B cell (primary cell): ENCODE measurements at regions not wholly inside any gene's neighbourhood (a gene's known extent, or its start where the extent isn't known, plus 50 kb on each side); places are given as distances from the start of the nearest gene placed in this dataset.

ENCODE experiments used
- ATAC-seq: fragments of 200-7000 bp; cut with Tn5 transposase; one replicate; pipeline ENCODE4 v1.10.0; 2021; ENCODE audit warnings: low read depth, mild to moderate bottlenecking, moderate number of reproducible peaks, moderate library complexity
- CTCF ChIA-PET: fragments of 350-600 bp; sonication (Branson Sonifier 250); formaldehyde crosslinking; loops from one replicate; lab custom pipeline; 2021; ENCODE audit warnings: antibody characterized with exemption, inconsistent platforms; lab: Charles Lee
- POLR2A ChIA-PET: fragments of 350-600 bp; sonication (Branson Sonifier 250); formaldehyde crosslinking; loops from one replicate; lab custom pipeline; 2021; ENCODE audit warnings: antibody characterized with exemption; lab: Charles Lee
- DNase-seq: peaks from one replicate; pipeline ENCODE4 v3.0.0; 2013
- H2AFZ ChIP-seq: 2 replicates; pipeline ENCODE4 v1.6.1; 2012; ENCODE audit warnings: mild to moderate bottlenecking, low read depth, low read length; ENCODE audit not compliant: insufficient read depth, poor library complexity, severe bottlenecking
- H3K27ac ChIP-seq, 2 donors: 1 replicate in 1 of 2; 2 replicates in 1 of 2; pipeline ENCODE4 v1.5.1; 2012 to 2013; ENCODE audit warnings: low read length in 2 of 2, mild to moderate bottlenecking in 2 of 2, moderate library complexity in 1 of 2
- H3K27me3 ChIP-seq, 4 experiments: fragments of 200-600 bp in 1 of 4; sonication (generic) in 1 of 4; replicated peaks in 1 of 4; 1 replicate in 2 of 4; 2 replicates in 2 of 4; pipeline versions ENCODE4 v1.6.1 to v1.7.0; 2013 to 2016; ENCODE audit warnings: low read length in 3 of 4, mild to moderate bottlenecking in 2 of 4, mixed read lengths in 1 of 4, moderate library complexity in 1 of 4; ENCODE audit not compliant: insufficient read depth in 4 of 4, control insufficient read depth in 3 of 4; ENCODE audit errors: control extremely low read depth in 1 of 4
- H3K36me3 ChIP-seq, 2 experiments: replicated peaks in 1 of 2; 1 replicate in 1 of 2; 2 replicates in 1 of 2; pipeline versions ENCODE4 v1.6.1 to v1.7.1; 2013; ENCODE audit warnings: low read length in 1 of 2; ENCODE audit not compliant: insufficient read depth in 2 of 2, control insufficient read depth in 1 of 2; ENCODE audit errors: control extremely low read depth in 1 of 2, extremely low read depth in 1 of 2
- H3K4me1 ChIP-seq, 2 donors: fragments of 200-600 bp in 1 of 2; sonication (generic) in 1 of 2; 1 replicate in 1 of 2; 2 replicates in 1 of 2; pipeline versions ENCODE4 v1.5.1 to v1.6.1; 2013 to 2017; ENCODE audit warnings: low read length in 2 of 2; ENCODE audit not compliant: control insufficient read depth in 2 of 2, insufficient read depth in 2 of 2
- H3K4me2 ChIP-seq: replicated peaks from 2 replicates; pipeline ENCODE3; 2012; ENCODE audit warnings: mild to moderate bottlenecking, low read depth, low read length; ENCODE audit not compliant: poor library complexity, severe bottlenecking
- H3K4me3 ChIP-seq, 5 experiments: fragments of 200-600 bp in 1 of 5; sonication (generic) in 1 of 5; 1 replicate in 3 of 5; 2 replicates in 2 of 5; pipeline versions ENCODE4 v1.5.1 to v1.7.0; 2011 to 2016; ENCODE audit warnings: low read length in 4 of 5, mild to moderate bottlenecking in 4 of 5, low read depth in 2 of 5, control low read depth in 1 of 5, moderate library complexity in 1 of 5; ENCODE audit not compliant: insufficient read depth in 1 of 5; ENCODE audit errors: control extremely low read depth in 1 of 5, extremely low read depth in 1 of 5
- H3K79me2 ChIP-seq: fragments of 200-600 bp; sonication (generic); one replicate; pipeline ENCODE4 v1.6.0; 2016; ENCODE audit warnings: low read length; ENCODE audit not compliant: control insufficient read depth, insufficient read depth
- H3K9ac ChIP-seq: fragments of 200-600 bp; sonication (generic); 2 replicates; pipeline ENCODE4 v1.6.1; 2017; ENCODE audit warnings: mild to moderate bottlenecking, low read length, moderate library complexity
- H3K9me3 ChIP-seq, 3 donors: one replicate each; pipeline versions ENCODE4 v1.6.1 to v1.7.1; 2013; ENCODE audit warnings: low read length in 2 of 3; ENCODE audit not compliant: control insufficient read depth in 2 of 3, insufficient read depth in 1 of 3; ENCODE audit errors: control extremely low read depth in 1 of 3
- H4K20me1 ChIP-seq: 2 replicates; pipeline ENCODE4 v1.6.0; 2012; ENCODE audit warnings: mild to moderate bottlenecking, low read length; ENCODE audit not compliant: insufficient read depth, control insufficient read depth, poor library complexity, severe bottlenecking
- H3K27ac Mint-ChIP-seq: one replicate; pipeline ENCODE4 v1.8.0; 2021; ENCODE audit warnings: mixed read lengths
- H3K27me3 Mint-ChIP-seq: one replicate; pipeline ENCODE4 v1.8.0; 2021; ENCODE audit warnings: mixed read lengths
- H3K4me1 Mint-ChIP-seq: one replicate; pipeline ENCODE4 v1.8.0; 2021; ENCODE audit warnings: mixed read lengths
- H3K4me3 Mint-ChIP-seq: one replicate; pipeline ENCODE4 v1.8.0; 2021; ENCODE audit warnings: mixed read lengths
- H3K9me3 Mint-ChIP-seq: one replicate; pipeline ENCODE4 v1.8.0; 2022; ENCODE audit warnings: mixed read lengths; ENCODE audit not compliant: insufficient read depth
- EZH2 ChIP-seq: IDR thresholded peaks from 2 replicates; pipeline ENCODE4 v1.6.1; 2012; ENCODE audit warnings: borderline replicate concordance, low read depth, mild to moderate bottlenecking, moderate library complexity, low read length; ENCODE audit not compliant: insufficient read depth, poor library complexity, severe bottlenecking
- WGBS: methylation state at CpG from one replicate; pipeline ENCODE4 v1.1.5; 2013; ENCODE audit warnings: missing lambda C conversion rate; ENCODE audit not compliant: insufficient coverage; 5-methylcytosine and 5-hydroxymethylcytosine counted together
- intact Hi-C: fragments of 100-400 bp; cut with micrococcal nuclease; formaldehyde crosslinking; loops from one replicate; pipeline ENCODE4 v1.10.0; 2022
- TF ChIP-seq, protein P1 (sequence below): fragments of 200-600 bp; IDR thresholded peaks from one replicate; pipeline ENCODE4 v1.8.0; 2022; ENCODE audit warnings: antibody characterized with exemption, mild to moderate bottlenecking

DNA sequence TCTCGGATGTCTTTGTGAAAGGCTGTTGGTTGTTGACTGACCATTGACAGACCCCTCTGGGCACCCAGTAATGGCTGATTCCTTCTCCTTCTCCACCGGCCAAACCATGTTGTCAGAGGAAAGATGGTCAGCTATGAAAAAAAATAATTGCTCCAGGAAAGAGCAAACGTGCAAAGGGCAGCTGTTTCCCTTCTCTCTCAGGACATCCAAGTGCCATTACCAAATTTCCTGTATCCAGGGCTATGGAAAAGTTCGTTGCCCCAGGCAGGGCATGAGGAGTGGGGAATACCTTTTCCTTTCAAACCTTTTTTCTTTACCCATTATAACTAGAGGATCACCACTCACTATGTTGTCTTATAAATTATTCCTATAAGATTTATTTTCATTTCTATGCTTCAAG is 321.5 kb upstream of the HNRNPA3 start:
- TF ChIP-seq EZH2: no peak
- TF ChIP-seq, protein P1, sequence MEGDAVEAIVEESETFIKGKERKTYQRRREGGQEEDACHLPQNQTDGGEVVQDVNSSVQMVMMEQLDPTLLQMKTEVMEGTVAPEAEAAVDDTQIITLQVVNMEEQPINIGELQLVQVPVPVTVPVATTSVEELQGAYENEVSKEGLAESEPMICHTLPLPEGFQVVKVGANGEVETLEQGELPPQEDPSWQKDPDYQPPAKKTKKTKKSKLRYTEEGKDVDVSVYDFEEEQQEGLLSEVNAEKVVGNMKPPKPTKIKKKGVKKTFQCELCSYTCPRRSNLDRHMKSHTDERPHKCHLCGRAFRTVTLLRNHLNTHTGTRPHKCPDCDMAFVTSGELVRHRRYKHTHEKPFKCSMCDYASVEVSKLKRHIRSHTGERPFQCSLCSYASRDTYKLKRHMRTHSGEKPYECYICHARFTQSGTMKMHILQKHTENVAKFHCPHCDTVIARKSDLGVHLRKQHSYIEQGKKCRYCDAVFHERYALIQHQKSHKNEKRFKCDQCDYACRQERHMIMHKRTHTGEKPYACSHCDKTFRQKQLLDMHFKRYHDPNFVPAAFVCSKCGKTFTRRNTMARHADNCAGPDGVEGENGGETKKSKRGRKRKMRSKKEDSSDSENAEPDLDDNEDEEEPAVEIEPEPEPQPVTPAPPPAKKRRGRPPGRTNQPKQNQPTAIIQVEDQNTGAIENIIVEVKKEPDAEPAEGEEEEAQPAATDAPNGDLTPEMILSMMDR: no peak
- Histone ChIP-seq H3K4me2 (no peak overlapping the region), H4K20me1 (no peaks in the 10 kb centered on the region), H2AFZ (no peak overlapping the region), H3K79me2 (no peaks in the 10 kb centered on the region), H3K27me3 (no peaks in the 10 kb centered on the region), H3K36me3 (no peaks in the 10 kb centered on the region), H3K9ac (no peak overlapping the region), H3K4me1 (no peaks in the 10 kb centered on the region), H3K9me3 (no peaks in the 10 kb centered on the region), H3K27ac (no peak overlapping the region), H3K4me3 (no peak overlapping the region)
- H3K9me3 Mint-ChIP-seq: peaks cover 3% of the 10 kb centered on the region
- ChIA-PET CTCF (no interaction called here), POLR2A (no interaction called here)
- H3K4me3 Mint-ChIP-seq: no peak overlapping the region
- intact Hi-C loops: no loop called here
- H3K27ac Mint-ChIP-seq: no peak overlapping the region
- WGBS: no CpG with 5 or more reads among the region's 4 CpGs
- no peaks in the 10 kb centered on the region for H3K4me1 Mint-ChIP-seq
- H3K27me3 Mint-ChIP-seq: peaks cover 6% of the 10 kb centered on the region
- no peak for ATAC-seq
- no peak for DNase-seq

DNA sequence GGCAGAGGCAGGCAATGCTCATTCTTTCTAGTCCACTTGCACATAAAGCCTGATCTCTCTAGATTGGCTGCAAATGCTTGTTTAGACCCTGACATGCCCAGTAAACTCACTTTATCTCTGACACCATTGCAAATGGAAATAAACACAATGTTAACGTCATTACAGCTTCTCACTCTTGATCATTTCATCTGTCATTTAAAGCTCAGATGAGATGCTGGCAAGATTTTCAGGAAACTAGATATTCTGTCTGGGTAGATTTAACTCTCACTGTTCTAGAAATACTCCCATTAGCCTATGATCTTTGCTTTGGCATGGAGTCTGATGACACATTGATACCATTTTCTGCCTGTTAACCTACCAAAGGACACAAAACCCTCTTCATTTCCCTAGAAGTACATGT is 320.7 kb upstream of the HNRNPA3 start:
- 83% methylated on average over 1 of the region's 1 CpG for WGBS
- Histone ChIP-seq H3K4me2 (no peak overlapping the region), H4K20me1 (no peaks in the 10 kb centered on the region), H3K4me3 (no peak overlapping the region), H3K9ac (no peak overlapping the region), H3K79me2 (no peaks in the 10 kb centered on the region), H3K36me3 (no peaks in the 10 kb centered on the region), H3K4me1 (no peaks in the 10 kb centered on the region), H3K27me3 (no peaks in the 10 kb centered on the region), H3K27ac (no peak overlapping the region), H3K9me3 (no peaks in the 10 kb centered on the region), H2AFZ (no peak overlapping the region)
- Mint-ChIP-seq H3K27me3 (peaks cover 6% of the 10 kb centered on the region), H3K27ac (no peak overlapping the region), H3K4me3 (no peak overlapping the region), H3K4me1 (no peaks in the 10 kb centered on the region), H3K9me3 (peaks cover 3% of the 10 kb centered on the region)
- POLR2A ChIA-PET: no interaction called here
- TF ChIP-seq, protein P1: no peak
- no peak for TF ChIP-seq EZH2
- CTCF ChIA-PET: no interaction called here
- ATAC-seq: no peak
- intact Hi-C loops: no loop called here
- no peak for DNase-seq
